ENCODE measurements at regions not wholly inside any gene's neighbourhood (a gene's known extent, or its start where the extent isn't known, plus 50 kb on each side); places are given as distances from the start of the nearest gene placed in this dataset.

- ChIA-PET CTCF (no interaction called here), POLR2A (no interaction called here)
- no peak for DNase-seq (ENCODE audit: extremely low spot score)
- TF ChIP-seq, protein P1, sequence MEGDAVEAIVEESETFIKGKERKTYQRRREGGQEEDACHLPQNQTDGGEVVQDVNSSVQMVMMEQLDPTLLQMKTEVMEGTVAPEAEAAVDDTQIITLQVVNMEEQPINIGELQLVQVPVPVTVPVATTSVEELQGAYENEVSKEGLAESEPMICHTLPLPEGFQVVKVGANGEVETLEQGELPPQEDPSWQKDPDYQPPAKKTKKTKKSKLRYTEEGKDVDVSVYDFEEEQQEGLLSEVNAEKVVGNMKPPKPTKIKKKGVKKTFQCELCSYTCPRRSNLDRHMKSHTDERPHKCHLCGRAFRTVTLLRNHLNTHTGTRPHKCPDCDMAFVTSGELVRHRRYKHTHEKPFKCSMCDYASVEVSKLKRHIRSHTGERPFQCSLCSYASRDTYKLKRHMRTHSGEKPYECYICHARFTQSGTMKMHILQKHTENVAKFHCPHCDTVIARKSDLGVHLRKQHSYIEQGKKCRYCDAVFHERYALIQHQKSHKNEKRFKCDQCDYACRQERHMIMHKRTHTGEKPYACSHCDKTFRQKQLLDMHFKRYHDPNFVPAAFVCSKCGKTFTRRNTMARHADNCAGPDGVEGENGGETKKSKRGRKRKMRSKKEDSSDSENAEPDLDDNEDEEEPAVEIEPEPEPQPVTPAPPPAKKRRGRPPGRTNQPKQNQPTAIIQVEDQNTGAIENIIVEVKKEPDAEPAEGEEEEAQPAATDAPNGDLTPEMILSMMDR (IDR thresholded peaks at IDR 0.05; ENCODE audit: control extremely low read depth, extremely low read depth, low read depth, missing control alignments), result no peak
Observed at GRCh38 chr6:163772701-163773100, 358.2 kb downstream of the QKI start.

GRCh38 chr6:163771180-163771579 is 356.7 kb downstream of the QKI start:
- DNase-seq (ENCODE audit: extremely low spot score), result no peak
- TF ChIP-seq, protein P1 (IDR thresholded peaks at IDR 0.05; ENCODE audit: control extremely low read depth, extremely low read depth, low read depth, missing control alignments), result no peak
- ChIA-PET POLR2A (no interaction called here), CTCF (interaction anchor here (1.4 kb wide), 1 partner anchor 10 kb away, joined by 4 read pairs; no protein-coding TSS in a partner anchor)

DNA sequence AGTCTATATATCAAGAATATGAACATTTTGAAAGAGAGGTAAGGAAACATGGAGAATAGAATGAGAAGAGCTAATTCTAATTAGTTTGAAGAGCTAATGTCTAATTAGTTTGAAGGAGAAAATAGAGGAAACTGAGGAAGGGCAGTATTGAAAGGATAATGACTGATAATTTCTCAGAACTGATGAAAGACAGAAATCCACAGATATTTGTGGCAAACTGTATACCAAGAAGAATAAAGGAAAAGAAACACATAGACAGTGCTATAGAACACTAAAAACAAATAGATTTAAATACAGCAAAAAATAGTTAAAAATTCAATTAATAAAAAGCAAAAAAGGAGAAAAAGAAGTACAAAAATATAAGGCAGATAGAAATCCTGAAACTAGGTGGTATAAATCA is 354.4 kb downstream of the QKI start:
- POLR2A ChIA-PET, result no interaction called here
- CTCF ChIA-PET, result interaction anchor here (1.3 kb wide), 1 partner anchor 14 kb away, joined by 4 read pairs; no protein-coding TSS in a partner anchor

GRCh38 chr6:163766936-163767335 is 352.4 kb downstream of the QKI start:
- TF ChIP-seq, protein P1 (IDR thresholded peaks at IDR 0.05; ENCODE audit: control extremely low read depth, extremely low read depth, low read depth, missing control alignments), result no peak
- ChIA-PET CTCF (interaction anchor here (1.0 kb wide), 1 partner anchor 9 kb away, joined by 3 read pairs; no protein-coding TSS in a partner anchor), POLR2A (no interaction called here)
- no peak for DNase-seq (ENCODE audit: extremely low spot score)

More for the DNA sequence above, 354.4 kb downstream of the QKI start:
- DNase-seq (ENCODE audit: extremely low spot score), result no peak
- TF ChIP-seq, protein P1 (IDR thresholded peaks at IDR 0.05; ENCODE audit: control extremely low read depth, extremely low read depth, low read depth, missing control alignments), result no peak

GRCh38 chr6:163765335-163765734 is 350.8 kb downstream of the QKI start:
- CTCF ChIA-PET, result interaction anchor here (1.1 kb wide), 1 partner anchor 9 kb away, joined by 3 read pairs; no protein-coding TSS in a partner anchor

DNA sequence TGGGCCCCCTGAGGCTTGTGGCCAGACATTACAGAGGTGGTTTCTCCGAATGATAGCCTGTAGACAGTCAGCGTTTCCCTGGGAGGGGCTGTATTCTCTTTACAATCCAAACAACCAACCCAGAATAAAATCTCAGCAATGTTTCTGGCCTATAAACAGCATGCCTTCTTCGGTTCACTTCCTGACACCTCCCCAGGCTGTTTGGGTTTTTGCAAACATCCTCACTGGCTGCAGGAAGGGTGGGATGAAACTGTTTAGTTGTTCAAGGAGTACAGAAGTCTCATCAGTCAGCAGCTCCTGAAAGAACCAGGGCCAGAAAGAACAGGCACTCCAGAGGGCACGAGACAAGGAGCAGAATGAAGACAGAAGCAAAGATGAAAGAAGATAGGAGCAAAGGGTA is 350.0 kb downstream of the QKI start:
- TF ChIP-seq, protein P1 (IDR thresholded peaks at IDR 0.05; ENCODE audit: control extremely low read depth, extremely low read depth, low read depth, missing control alignments), result no peak
- POLR2A ChIA-PET, result no interaction called here
- CTCF ChIA-PET, result no interaction called here
- DNase-seq (ENCODE audit: extremely low spot score), result no peak

More at GRCh38 chr6:163765335-163765734, 350.8 kb downstream of the QKI start:
- TF ChIP-seq, protein P1 (IDR thresholded peaks at IDR 0.05; ENCODE audit: control extremely low read depth, extremely low read depth, low read depth, missing control alignments), result no peak
- POLR2A ChIA-PET, result no interaction called here
- no peak for DNase-seq (ENCODE audit: extremely low spot score)

DNA sequence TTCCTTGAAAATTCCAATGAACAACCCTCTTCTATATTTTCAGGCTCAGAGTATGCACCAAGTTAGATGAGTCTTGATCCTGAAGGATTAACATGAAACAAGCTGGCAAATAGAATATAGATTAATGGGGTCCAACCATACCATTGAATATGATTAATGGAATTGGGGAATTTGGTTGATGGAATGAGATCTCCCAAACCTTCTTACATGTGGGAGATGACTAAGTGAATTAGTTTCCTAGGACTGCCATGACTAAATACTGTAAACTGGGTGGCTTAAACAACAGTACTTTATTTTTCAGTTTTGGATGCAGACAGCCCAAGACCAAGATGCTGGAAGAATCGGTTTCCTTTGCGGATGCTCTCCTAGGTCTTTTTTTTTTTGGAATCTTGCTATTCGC is 347.0 kb downstream of the QKI start:
- POLR2A ChIA-PET, result no interaction called here
- DNase-seq (ENCODE audit: extremely low spot score), result no peak
- CTCF ChIA-PET, result no interaction called here
- TF ChIP-seq, protein P1 (IDR thresholded peaks at IDR 0.05; ENCODE audit: control extremely low read depth, extremely low read depth, low read depth, missing control alignments), result no peak

Data from GM10248 (cell line).